ENCODE measurements at regions not wholly inside any gene's neighbourhood (a gene's known extent, or its start where the extent isn't known, plus 50 kb on each side); places are given as distances from the start of the nearest gene placed in this dataset.

DNA sequence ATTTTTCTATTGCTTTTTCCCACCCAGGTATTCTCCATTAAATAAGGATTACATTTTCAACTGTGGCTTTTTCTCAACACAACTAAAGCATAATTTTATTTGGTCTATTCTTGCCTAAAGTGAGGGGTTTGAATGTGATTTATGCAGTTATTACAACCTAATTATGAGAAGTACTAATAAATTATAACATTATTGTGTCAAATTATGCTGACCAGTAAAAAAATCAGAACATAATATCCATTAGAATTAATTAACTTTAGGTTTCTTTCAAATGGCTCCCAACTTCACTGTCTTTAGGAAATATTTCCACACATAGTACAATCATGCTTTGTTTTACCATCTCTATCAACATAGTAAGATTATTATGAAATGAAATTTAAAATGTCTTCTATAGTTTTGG, 1293.9 kb downstream of the FSTL5 start:
- no peak for DNase-seq (ENCODE audit: low read depth in 2 of 2)
- no peak for TF ChIP-seq CTCF (IDR thresholded peaks at IDR 0.05; ENCODE audit: low read depth, low read length)

GRCh38 chr4:160872491-160872890, 1291.3 kb downstream of the FSTL5 start:
- no peak for DNase-seq (ENCODE audit: low read depth in 2 of 2)
- no peak for TF ChIP-seq CTCF (IDR thresholded peaks at IDR 0.05; ENCODE audit: low read depth, low read length)
- no peak overlapping the region for H3K4me3 ChIP-seq (replicated peaks in 1 of 2; ENCODE audit: low read depth in 2 of 2, low read length in 2 of 2)

More for the DNA sequence above, 1293.9 kb downstream of the FSTL5 start:
- H3K4me3 ChIP-seq (replicated peaks in 1 of 2; ENCODE audit: low read depth in 2 of 2, low read length in 2 of 2) = no peak overlapping the region

- DNase-seq (ENCODE audit: low read depth in 2 of 2) = no peak
- no peak overlapping the region for H3K4me3 ChIP-seq (replicated peaks in 1 of 2; ENCODE audit: low read depth in 2 of 2, low read length in 2 of 2)
- TF ChIP-seq CTCF (IDR thresholded peaks at IDR 0.05; ENCODE audit: low read depth, low read length) = no peak
Measured at GRCh38 chr4:160877087-160877790, 1286.6 kb downstream of the FSTL5 start.

DNA sequence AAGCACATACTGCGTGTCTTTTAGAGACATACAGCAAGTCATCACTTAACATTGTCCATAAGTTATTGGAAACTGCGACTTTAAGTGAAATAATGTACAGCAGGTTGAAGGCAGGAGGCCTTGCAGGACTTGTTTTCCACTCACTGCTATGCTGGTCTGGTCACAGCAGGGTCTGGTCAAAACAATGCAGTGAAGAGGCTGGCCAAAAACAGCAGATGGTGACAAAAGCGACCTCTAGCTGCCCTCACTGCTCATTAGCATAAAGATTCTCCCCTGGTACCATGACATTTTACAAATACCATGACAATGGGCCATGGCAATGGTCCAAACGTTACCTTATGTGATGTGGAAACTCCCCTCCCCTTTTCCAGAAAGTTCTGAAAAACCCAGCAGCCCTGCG, 1283.6 kb downstream of the FSTL5 start:
- H3K4me3 ChIP-seq (replicated peaks in 1 of 2; ENCODE audit: low read depth in 2 of 2, low read length in 2 of 2) = no peak overlapping the region
- DNase-seq (ENCODE audit: low read depth in 2 of 2) = no peak
- no peak for TF ChIP-seq CTCF (IDR thresholded peaks at IDR 0.05; ENCODE audit: low read depth, low read length)

GRCh38 chr4:160887668-160888067, 1276.1 kb downstream of the FSTL5 start:
- no peak for TF ChIP-seq CTCF (IDR thresholded peaks at IDR 0.05; ENCODE audit: low read depth, low read length)
- no peak overlapping the region for H3K4me3 ChIP-seq (replicated peaks in 1 of 2; ENCODE audit: low read depth in 2 of 2, low read length in 2 of 2)
- DNase-seq (ENCODE audit: low read depth in 2 of 2) = no peak

- H3K4me3 ChIP-seq (replicated peaks in 1 of 2; ENCODE audit: low read depth in 2 of 2, low read length in 2 of 2) = no peak overlapping the region
- DNase-seq (ENCODE audit: low read depth in 2 of 2) = no peak
- no peak for TF ChIP-seq CTCF (IDR thresholded peaks at IDR 0.05; ENCODE audit: low read depth, low read length)
Measured at GRCh38 chr4:160894128-160894527, 1269.7 kb downstream of the FSTL5 start.

DNA sequence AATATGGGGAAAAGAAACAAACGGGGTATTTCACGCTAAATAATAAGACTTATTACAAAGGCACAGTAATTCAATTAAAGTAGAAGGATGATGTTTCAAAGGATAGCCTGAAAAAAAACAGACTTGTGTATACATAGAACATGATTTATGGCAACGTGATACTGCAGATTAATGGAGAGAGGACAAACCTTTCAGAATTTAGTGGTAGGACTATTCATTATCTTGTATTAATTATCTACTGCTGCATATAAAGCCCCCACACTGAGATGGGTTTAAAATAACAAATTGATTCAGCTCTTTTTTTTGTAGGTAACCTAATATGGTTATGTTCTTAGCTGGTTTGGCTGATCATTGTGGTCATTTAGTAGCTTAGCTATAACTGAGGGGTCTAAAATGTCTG, 1269.0 kb downstream of the FSTL5 start:
- DNase-seq (ENCODE audit: low read depth in 2 of 2) = no peak
- H3K4me3 ChIP-seq (replicated peaks in 1 of 2; ENCODE audit: low read depth in 2 of 2, low read length in 2 of 2) = no peak overlapping the region
- TF ChIP-seq CTCF (IDR thresholded peaks at IDR 0.05; ENCODE audit: low read depth, low read length) = no peak
